Hepatocyte (in vitro differentiated cells): ENCODE measurements at regions not wholly inside any gene's neighbourhood (a gene's known extent, or its start where the extent isn't known, plus 50 kb on each side); places are given as distances from the start of the nearest gene placed in this dataset.

Experiments
- CTCF ChIP-seq: fragments of 200-600 bp; sonication (generic); IDR thresholded peaks from 2 replicates; pipeline ENCODE4 v1.5.1; 2016; ENCODE audit warnings: antibody characterized with exemption, mild to moderate bottlenecking; ENCODE audit not compliant: poor library complexity
- EZH2 ChIP-seq: fragments of 200-600 bp; sonication (generic); IDR thresholded peaks from 2 replicates; pipeline ENCODE4 v1.6.1; 2016; ENCODE audit warnings: antibody characterized with exemption, mild to moderate bottlenecking, borderline replicate concordance
- EZH2phosphoT487 ChIP-seq: fragments of 200-600 bp; sonication (generic); IDR thresholded peaks from one replicate; pipeline ENCODE4 v1.6.1; 2018; ENCODE audit warnings: antibody characterized with exemption, mild to moderate bottlenecking, low read depth, moderate library complexity; ENCODE audit not compliant: unreplicated experiment, severe bottlenecking

- no peak for TF ChIP-seq EZH2phosphoT487
- no peak for TF ChIP-seq CTCF
- no peak for TF ChIP-seq EZH2
These were observed 913.6 kb upstream of the ARPP21 start for GRCh38 chr3:34725774-34726173.
